GM12892 (cell line): ENCODE measurements at regions not wholly inside any gene's neighbourhood (a gene's known extent, or its start where the extent isn't known, plus 50 kb on each side); places are given as distances from the start of the nearest gene placed in this dataset.
"Not testable (repeated sequence)": the region's sequence is repeated elsewhere in the genome, so short reads cannot be mapped to it uniquely, and the experiment has no call there.

ENCODE experiments used
- POLR2AphosphoS5 ChIP-seq: IDR thresholded peaks from 2 replicates; pipeline ENCODE4 v1.6.1; 2011; ENCODE audit warnings: low read depth, low read length, control low read depth
- TAF1 ChIP-seq: IDR thresholded peaks from 2 replicates; pipeline ENCODE4 v1.6.1; 2011; ENCODE audit warnings: low read depth, mild to moderate bottlenecking, control low read depth, low read length, borderline replicate concordance

- TF ChIP-seq TAF1, POLR2AphosphoS5: not testable (repeated sequence)
Observed at GRCh38 chrX:728639-729038, 98.0 kb downstream of the SHOX start.
